Posterior cingulate gyrus (tissue), 11 donors: ENCODE measurements at regions not wholly inside any gene's neighbourhood (a gene's known extent, or its start where the extent isn't known, plus 50 kb on each side); places are given as distances from the start of the nearest gene placed in this dataset.
"Not testable (repeated sequence)": the region's sequence is repeated elsewhere in the genome, so short reads cannot be mapped to it uniquely, and the experiment has no call there.

Experiments used
- DNase-seq, 10 donors: peaks; one replicate each; pipeline versions ENCODE4 v3.0.0 to v3.0.0-alpha.2; 2020 to 2021; ENCODE audit warnings: mixed read lengths in 3 of 10
- intact Hi-C: fragments of 100-400 bp; cut with DNase I; formaldehyde crosslinking; loops from one replicate; pipeline ENCODE4 v1.15.1; 2023

GRCh38 chr6:115663681-115664080 lies 397.0 kb downstream of the FRK start:
- DNase-seq: no peak
- intact Hi-C loops: no loop called here

GRCh38 chr6:115643762-115644161 lies 416.9 kb downstream of the FRK start:
- intact Hi-C loops: no loop called here
- no peak for DNase-seq

- intact Hi-C loops: no loop called here
Observed at GRCh38 chr6:115634887-115635286, 425.8 kb downstream of the FRK start.

GRCh38 chr6:115634131-115634530 lies 426.6 kb downstream of the FRK start:
- DNase-seq: no peak
- intact Hi-C loops: no loop called here

More at GRCh38 chr6:115634887-115635286, 425.8 kb downstream of the FRK start:
- DNase-seq: no peak

- DNase-seq: no peak
- intact Hi-C loops: no loop called here
Observed at GRCh38 chr6:115631028-115631427, 429.7 kb downstream of the FRK start.

GRCh38 chr6:115630424-115631024 lies 430.2 kb downstream of the FRK start:
- no peak for DNase-seq
- intact Hi-C loops: no loop called here

- DNase-seq: no peak
Observed at GRCh38 chr6:115629415-115629814, 431.3 kb downstream of the FRK start.

GRCh38 chr6:115618256-115618655 lies 442.4 kb downstream of the FRK start:
- intact Hi-C loops: no loop called here
- no peak for DNase-seq

More at GRCh38 chr6:115629415-115629814, 431.3 kb downstream of the FRK start:
- intact Hi-C loops: no loop called here

GRCh38 chr6:115617031-115617430 lies 443.7 kb downstream of the FRK start:
- intact Hi-C loops: no loop called here
- DNase-seq: no peak

GRCh38 chr6:115613488-115613887 lies 447.2 kb downstream of the FRK start:
- intact Hi-C loops: no loop called here

GRCh38 chr6:115612796-115613479 lies 447.8 kb downstream of the FRK start:
- DNase-seq: no peak
- intact Hi-C loops: no loop called here

More at GRCh38 chr6:115613488-115613887, 447.2 kb downstream of the FRK start:
- no peak for DNase-seq

- intact Hi-C loops: no loop called here
- no peak for DNase-seq
Observed at GRCh38 chr6:115612216-115612615, 448.5 kb downstream of the FRK start.

- DNase-seq: no peak
- intact Hi-C loops: no loop called here
Observed at GRCh38 chr6:115610696-115611095, 450.0 kb downstream of the FRK start.

GRCh38 chr6:115609111-115609510 lies 451.6 kb downstream of the FRK start:
- DNase-seq: no peak
- intact Hi-C loops: no loop called here

- intact Hi-C loops: no loop called here
- DNase-seq: no peak
Observed at GRCh38 chr6:115602466-115602865, 458.2 kb downstream of the FRK start.

- no peak for DNase-seq
- intact Hi-C loops: no loop called here
Observed at GRCh38 chr6:115601509-115601908, 459.2 kb downstream of the FRK start.

- no peak for DNase-seq
Observed at GRCh38 chr6:115601064-115601463, 459.6 kb downstream of the FRK start.

GRCh38 chr6:115594891-115595290 lies 465.8 kb downstream of the FRK start:
- intact Hi-C loops: no loop called here
- DNase-seq: no peak

More at GRCh38 chr6:115601064-115601463, 459.6 kb downstream of the FRK start:
- intact Hi-C loops: no loop called here

- intact Hi-C loops: no loop called here
- DNase-seq: no peak
Observed at GRCh38 chr6:115592025-115592424, 468.7 kb downstream of the FRK start.

- intact Hi-C loops, DNase-seq: not testable (repeated sequence)
Observed at GRCh38 chr6:115589072-115589471, 471.6 kb downstream of the FRK start.

- no peak for DNase-seq
- intact Hi-C loops: no loop called here
Observed at GRCh38 chr6:115583290-115583689, 477.4 kb downstream of the FRK start.

- DNase-seq: no peak
- intact Hi-C loops: no loop called here
Observed at GRCh38 chr6:115582386-115582785, 478.3 kb downstream of the FRK start.
